NCI-H2107 treated with DMSO at 0.1 percent for 48 hours (cell line): ENCODE measurements at regions not wholly inside any gene's neighbourhood (a gene's known extent, or its start where the extent isn't known, plus 50 kb on each side); places are given as distances from the start of the nearest gene placed in this dataset.

Experiments
- DNase-seq: peaks from one replicate; lab custom pipeline; 2025; ENCODE audit not compliant: unreplicated experiment; lab: John Stamatoyannopoulos, UW

GRCh38 chr16:54455030-54455725 is 168.6 kb upstream of the IRX3 start:
- DNase-seq = no peak

DNA sequence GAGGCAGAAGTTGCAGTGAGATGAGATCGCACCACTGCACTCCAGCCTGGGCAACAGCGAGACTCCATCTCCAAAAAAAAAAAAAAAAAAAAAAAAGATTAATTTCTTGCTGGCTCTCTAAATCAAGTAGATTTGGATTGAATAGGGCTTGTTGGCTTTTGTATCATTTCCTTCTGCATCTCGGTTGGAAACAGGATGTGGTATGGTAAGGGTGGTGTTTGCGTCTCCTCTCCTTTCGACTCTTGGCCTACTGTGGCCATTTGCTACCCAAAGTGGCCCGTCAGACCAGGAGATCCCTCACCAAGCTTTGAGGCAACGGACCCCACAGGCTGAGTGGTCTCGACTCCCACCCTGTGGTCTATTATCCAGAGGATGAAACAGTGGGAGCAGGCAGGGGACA is 168.0 kb upstream of the IRX3 start:
- DNase-seq = no peak

DNA sequence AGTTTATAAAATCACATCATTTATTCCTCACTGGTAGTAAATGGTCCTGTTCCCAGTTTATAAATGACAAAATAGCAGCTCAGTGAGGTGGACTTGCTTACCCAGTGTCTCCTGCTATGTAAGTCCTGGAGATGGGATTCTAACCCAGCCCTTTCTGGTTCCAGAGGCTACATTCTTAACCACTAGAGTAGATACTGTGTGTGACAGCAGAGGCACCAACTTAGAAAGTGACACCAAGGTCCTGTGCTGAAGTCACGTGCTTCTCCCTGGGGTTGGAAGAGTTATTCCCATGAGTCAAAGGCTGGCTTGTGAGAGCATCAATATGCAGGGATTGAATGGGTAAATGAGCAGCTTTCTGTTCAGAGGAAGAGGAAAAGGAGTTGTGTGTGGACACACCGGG is 167.3 kb upstream of the IRX3 start:
- DNase-seq = no peak

DNA sequence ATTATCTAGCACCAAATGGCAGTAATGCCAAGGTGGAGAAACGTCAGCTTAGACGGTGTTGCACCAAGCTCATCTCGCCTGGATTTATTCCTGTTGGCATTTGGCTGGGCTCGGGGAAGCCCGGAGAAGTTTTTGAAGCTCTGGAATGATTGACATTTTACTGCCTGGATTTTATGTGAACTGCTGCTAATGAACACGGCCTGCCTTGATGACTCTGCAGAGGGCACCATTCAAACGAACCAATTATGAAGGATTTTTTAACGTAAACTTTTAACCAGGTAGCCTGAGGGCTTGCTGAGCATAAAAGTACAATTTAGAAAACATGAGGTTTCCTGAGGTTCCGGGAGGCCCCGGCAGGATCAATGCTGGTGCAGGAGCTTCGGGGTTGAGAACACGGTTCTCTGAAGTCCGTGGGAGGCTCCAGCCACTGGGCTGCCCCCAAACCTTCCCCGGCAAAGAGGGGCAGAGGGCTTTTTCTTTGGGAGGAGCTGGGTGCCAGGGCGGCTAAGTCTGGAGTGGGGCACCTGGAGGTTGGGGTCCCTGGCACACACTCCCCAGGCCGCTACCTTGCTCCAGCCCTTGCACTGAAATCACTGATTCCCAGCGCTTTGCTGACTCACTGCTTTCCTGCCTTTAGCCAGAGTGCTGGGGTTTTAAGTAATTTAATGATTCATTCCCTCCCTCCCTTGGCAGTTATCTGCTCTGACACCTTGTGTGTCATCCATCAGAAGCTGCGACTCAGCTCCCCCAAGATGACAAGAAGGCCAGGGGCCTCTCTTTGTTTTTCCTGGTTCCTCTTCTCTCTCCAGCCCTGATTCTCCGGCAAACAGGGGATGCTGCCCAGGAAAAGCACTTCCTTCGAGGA is 161.2 kb upstream of the IRX3 start:
- no peak for DNase-seq

GRCh38 chr16:54446639-54447038 is 160.1 kb upstream of the IRX3 start:
- no peak for DNase-seq

DNA sequence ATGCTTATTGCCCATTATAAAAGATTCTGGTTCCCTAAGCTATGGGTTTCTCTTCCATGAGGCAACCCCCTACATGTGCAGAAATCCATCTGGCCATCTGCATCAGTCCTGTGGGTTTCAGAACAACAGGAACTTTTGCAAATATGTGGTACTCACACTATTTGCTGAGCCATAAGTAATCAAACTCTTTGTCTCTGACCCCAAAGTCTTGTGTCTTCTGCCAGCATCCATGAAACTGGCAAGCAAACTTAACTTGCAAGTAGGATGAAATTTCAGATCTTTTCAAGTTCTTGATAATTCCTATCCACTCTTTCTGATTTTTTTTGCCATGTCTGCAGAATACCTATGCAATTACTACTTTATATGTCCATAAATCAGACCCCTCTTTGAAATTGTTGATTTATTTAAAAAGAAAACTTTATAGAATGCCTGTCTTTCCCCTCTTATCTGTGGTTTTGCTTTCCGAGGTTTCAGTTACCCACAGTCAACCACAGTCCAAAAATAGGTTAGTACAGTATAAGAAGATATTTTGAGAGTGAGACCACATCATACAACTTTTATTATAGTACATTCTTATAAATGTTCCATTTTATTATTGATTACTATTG is 158.4 kb upstream of the IRX3 start:
- no peak for DNase-seq

DNA sequence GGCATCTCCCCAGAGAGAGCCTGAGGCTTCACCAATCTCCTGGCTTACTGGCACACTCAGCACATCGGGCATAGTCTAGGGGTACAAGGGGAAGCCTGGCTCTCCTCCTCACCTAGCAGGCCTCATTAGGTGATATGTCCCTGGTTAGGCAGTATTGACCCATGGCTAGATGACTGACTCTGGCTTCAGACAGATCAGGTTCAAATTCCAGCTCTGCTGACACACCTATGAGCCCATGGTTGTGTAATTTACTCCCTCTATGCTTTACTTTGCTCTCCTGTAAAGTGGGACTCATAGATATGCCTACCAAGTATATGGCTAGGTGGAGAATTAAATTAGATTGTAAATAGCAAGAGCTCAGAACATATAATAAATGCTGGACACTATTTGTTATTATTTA is 157.3 kb upstream of the IRX3 start:
- DNase-seq = no peak

GRCh38 chr16:54443352-54443751 is 156.8 kb upstream of the IRX3 start:
- no peak for DNase-seq

- DNase-seq = no peak
Measured at GRCh38 chr16:54442864-54443263, 156.3 kb upstream of the IRX3 start.

DNA sequence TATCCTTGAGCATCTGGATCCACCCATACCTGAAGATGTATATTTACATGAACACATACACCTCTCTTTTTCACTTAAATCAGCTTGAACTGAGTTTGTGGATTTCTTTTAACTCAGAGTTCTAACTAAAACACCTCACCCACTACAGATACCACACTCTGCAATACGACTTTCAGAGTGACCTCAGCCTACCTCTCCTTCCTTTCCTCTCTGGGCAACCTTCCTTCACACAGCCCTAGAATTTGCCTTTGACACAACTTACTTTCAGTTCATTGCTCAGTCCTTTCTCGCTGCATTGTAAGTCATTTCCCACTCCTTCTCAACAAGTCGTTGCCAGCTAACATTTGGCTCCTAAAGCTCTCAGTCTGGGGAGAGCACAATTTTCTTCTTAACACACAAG is 151.9 kb upstream of the IRX3 start:
- DNase-seq = no peak

GRCh38 chr16:54437921-54438320 is 151.3 kb upstream of the IRX3 start:
- DNase-seq = no peak

DNA sequence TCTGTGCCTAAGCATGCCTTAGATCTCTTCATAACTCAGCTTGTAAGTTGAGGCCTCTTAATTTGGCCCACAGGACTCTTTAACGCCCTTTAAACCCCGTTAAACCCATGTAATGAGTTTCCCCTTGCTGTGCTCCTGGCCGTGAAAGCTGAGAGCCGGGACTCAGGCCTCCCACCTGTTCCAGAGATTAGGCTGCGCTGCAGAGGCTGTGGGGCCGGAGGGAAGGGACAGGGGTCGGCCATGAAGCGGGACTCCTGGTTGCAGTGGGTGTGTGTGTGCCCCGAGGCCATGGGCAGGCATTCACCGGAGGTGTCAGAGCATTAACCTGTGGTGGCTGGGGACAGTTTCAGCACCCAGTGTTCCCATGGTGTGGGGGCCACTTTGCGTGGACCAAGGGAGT is 150.8 kb upstream of the IRX3 start:
- no peak for DNase-seq

DNA sequence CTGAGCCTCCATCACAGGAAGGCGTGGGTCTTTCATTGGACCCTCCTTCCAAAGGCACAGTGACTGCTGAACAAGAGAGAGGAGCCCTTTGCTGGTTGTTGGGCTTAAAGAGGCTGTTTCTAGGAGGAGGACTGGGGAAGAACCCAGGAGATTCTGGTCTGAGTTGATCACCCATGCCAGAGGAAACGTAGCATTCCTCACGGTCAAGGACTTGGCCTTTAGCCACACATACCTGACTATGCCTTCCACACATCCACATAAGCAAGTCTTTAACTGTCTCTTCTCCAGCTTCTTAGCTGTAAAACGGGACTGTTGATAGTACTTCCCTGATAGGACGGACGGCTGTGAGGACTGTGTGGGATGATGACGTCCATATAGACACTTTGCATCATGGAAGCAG is 149.8 kb upstream of the IRX3 start:
- DNase-seq = no peak

- no peak for DNase-seq
Measured at GRCh38 chr16:54434859-54435258, 148.3 kb upstream of the IRX3 start.

GRCh38 chr16:54432897-54433229 is 146.3 kb upstream of the IRX3 start:
- no peak for DNase-seq

DNA sequence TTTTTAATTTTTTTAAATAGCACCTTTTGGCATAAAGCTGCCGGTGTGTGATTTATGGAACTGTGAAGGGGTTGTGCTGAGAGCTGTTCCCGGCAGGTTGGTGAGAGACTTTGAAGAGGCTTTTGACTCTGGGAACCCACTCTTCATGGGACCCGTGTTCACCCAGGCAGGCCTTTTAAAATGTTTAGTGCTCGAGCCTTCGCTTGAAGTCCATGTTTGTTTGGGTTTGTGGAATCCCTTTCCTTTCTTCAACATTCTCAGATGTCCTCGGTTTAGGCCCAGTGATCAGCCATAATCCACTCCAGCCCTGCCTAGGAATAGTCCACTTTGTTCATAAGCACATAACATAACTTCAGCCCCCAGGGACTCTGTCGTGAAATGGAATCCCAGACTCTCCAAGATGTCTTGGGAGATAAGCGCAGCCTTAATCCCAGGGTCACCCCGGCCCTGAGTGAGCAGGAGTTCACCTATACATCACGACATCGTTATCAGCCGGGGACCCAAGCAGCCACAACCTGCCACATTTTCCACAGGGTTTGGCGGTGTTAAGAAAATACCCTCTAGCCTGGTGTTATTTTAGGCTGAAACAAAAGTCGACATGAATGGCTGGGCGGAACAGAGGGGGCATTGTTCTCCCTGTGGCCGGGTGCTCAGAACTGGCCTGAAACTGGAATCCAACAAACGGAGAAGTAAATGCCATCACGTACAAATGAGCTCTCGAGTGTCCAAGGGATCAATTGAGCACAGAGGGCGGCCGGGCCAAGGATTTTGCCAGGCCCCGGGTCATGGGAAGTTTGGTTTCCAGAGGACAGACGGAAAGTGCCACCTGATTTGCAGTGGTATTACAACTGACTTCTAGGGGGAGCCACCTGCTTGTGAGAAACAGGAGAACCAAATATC is 145.7 kb upstream of the IRX3 start:
- DNase-seq = no peak

DNA sequence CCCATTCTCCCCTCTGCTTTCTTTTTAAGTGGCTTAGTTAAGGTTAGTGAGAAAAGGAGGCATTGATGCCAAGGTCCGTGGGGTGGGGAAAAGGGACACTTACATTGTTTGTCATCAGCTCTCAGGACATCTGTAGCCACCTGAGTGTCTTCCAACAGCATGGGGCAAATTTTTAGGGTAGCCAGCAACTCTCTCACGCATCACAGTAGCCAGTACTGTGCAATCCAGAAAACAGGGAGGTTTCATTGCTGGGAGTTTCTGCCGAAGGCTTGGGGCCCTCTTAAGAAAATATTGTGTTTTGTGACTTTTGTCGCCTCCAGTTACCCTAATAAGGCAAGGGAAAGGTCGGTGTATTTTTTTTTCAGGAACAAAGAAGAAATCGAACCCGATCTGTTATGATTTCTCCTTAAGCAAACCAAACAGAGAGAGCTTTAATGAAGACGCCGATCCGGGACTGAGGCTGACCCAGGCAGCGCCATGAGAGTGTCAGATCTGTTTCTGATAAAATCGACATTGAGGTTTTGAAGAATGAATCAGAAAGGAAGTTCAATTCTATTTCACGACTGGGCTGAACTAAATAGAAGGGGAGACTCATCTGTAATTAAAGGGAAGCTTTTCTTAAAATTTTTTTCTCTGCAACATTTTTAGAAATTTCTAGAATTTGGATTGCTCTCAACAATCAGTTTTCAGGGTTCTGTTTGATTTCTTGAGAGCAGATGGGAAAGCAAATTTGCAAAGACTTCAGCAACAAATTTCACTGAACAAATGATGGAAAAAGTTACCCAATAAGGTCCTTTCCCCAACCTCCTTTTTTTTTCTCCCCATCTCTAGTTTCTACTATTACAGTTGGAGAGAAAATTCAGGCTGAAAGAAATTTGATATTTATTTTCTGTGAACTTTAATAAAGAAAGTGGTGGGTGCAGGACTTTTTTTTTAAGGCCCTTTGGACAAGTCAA is 144.7 kb upstream of the IRX3 start:
- DNase-seq = no peak

GRCh38 chr16:54430491-54431030 is 144.0 kb upstream of the IRX3 start:
- no peak for DNase-seq

DNA sequence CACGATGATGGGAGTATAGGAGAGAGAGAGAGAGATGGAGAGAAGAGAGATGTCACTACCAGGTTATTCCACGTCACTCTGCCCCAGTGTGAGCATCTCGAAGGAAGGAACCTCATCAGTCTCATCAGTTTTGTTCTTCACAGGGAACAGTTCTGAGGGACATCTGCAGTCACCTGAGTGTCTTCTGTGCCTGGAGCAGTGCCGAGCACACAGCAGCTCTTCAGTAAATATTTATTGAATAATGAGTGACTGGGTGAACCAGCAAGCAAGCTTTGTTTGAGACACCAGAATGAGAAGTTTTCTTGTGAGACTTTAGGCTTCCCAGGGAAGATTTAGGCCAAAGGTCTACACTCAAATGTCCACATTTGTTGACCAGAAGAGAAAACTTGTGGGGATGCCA is 142.4 kb upstream of the IRX3 start:
- no peak for DNase-seq

- DNase-seq = no peak
Measured at GRCh38 chr16:54426553-54426849, 139.9 kb upstream of the IRX3 start.
